Osteoblast (primary cell): ENCODE measurements at regions not wholly inside any gene's neighbourhood (a gene's known extent, or its start where the extent isn't known, plus 50 kb on each side); places are given as distances from the start of the nearest gene placed in this dataset.

Experiments
- DNase-seq: peaks from one replicate; pipeline ENCODE4 v3.0.0; 2011; ENCODE audit warnings: low spot score, mixed read lengths; ENCODE audit not compliant: insufficient read length; ENCODE audit errors: missing footprints
- H2AFZ ChIP-seq: 2 replicates; pipeline ENCODE4 v1.6.0; 2011; ENCODE audit warnings: mild to moderate bottlenecking, low read length
- H3K27ac ChIP-seq: 2 replicates; pipeline ENCODE4 v1.5.1; 2011; ENCODE audit warnings: mild to moderate bottlenecking, low read depth, low read length, moderate library complexity
- H3K27me3 ChIP-seq: 2 replicates; pipeline ENCODE4 v1.6.0; 2012; ENCODE audit warnings: mild to moderate bottlenecking, control low read depth, inconsistent platforms, low read length, moderate library complexity; ENCODE audit not compliant: insufficient read depth
- H3K36me3 ChIP-seq: 2 replicates; pipeline ENCODE4 v1.5.1; 2011; ENCODE audit warnings: mild to moderate bottlenecking, low read length, control low read depth, moderate library complexity; ENCODE audit not compliant: insufficient read depth
- H3K4me1 ChIP-seq: 2 replicates; pipeline ENCODE4 v1.5.1; 2011; ENCODE audit warnings: mild to moderate bottlenecking, low read length, control low read depth, moderate library complexity; ENCODE audit not compliant: insufficient read depth
- H3K4me2 ChIP-seq: 2 replicates; pipeline ENCODE4 v1.6.0; 2011; ENCODE audit warnings: mild to moderate bottlenecking, low read length; ENCODE audit not compliant: insufficient read depth
- H3K4me3 ChIP-seq: fragments of 200-600 bp; sonication (generic); 3 replicates; pipeline ENCODE4 v1.5.1; 2012; ENCODE audit warnings: mild to moderate bottlenecking, low read length, inconsistent platforms; ENCODE audit not compliant: insufficient read depth
- H3K79me2 ChIP-seq: 2 replicates; pipeline ENCODE4 v1.6.0; 2012; ENCODE audit warnings: mild to moderate bottlenecking, low read length, control low read depth, inconsistent platforms; ENCODE audit not compliant: insufficient read depth
- H3K9me3 ChIP-seq: 2 replicates; pipeline ENCODE4 v1.5.1; 2011; ENCODE audit warnings: low read depth, low read length, control low read depth
- H4K20me1 ChIP-seq: 2 replicates; pipeline ENCODE4 v1.6.0; 2012; ENCODE audit warnings: mild to moderate bottlenecking, low read length, control low read depth; ENCODE audit not compliant: insufficient read depth
- TF ChIP-seq, protein P1 (sequence below): IDR thresholded peaks from 2 replicates; pipeline ENCODE4 v1.5.1; 2011; ENCODE audit warnings: mild to moderate bottlenecking, low read depth, low read length, moderate library complexity; ENCODE audit errors: extremely low read depth

DNA sequence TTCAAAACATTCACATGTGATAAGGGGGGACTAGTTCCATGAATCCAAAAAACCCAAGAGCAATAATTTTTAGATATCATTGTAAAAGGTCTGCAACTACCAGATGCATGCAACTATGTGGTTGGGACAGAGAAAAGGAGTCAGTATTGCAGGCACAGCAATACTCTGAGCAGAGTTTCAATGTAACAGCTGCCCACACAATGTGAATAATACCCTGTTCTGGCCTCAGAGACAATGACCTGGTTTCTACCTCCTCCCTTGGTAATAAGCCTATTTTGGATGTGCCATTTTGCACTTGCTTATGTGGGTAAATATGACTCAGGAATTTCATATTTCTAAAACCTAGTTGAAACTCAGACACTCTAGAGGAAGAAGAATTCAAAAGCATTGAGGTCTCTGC is 194.8 kb upstream of the RASGEF1B start:
- no peak overlapping the region for H2AFZ ChIP-seq

DNA sequence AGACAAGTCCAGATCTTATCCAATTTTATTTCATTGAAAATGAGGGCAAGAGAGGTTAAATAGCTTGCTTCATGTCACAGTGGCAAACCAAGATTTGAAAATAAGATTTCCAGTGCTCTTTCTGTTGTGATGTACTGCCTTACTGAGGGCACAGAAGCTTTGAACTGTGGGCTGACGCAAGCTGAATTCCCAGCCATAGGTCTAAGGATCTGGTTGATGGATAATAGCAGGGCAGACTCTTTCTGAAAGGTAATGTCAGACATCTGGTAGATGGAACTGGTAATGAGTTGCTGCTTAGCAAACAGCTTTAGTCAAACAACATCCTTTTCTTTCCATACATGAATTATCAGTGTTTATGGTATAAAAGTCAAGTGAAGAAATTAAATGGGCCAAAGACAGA is 193.9 kb upstream of the RASGEF1B start:
- Histone ChIP-seq H3K4me3 (no peak overlapping the region), H2AFZ (no peak overlapping the region), H4K20me1 (no peaks in the 10 kb centered on the region), H3K4me1 (no peaks in the 10 kb centered on the region), H3K27ac (no peak overlapping the region), H3K79me2 (no peaks in the 10 kb centered on the region), H3K36me3 (no peaks in the 10 kb centered on the region), H3K9me3 (no peaks in the 10 kb centered on the region), H3K4me2 (no peak overlapping the region), H3K27me3 (no peaks in the 10 kb centered on the region)
- TF ChIP-seq, protein P1, sequence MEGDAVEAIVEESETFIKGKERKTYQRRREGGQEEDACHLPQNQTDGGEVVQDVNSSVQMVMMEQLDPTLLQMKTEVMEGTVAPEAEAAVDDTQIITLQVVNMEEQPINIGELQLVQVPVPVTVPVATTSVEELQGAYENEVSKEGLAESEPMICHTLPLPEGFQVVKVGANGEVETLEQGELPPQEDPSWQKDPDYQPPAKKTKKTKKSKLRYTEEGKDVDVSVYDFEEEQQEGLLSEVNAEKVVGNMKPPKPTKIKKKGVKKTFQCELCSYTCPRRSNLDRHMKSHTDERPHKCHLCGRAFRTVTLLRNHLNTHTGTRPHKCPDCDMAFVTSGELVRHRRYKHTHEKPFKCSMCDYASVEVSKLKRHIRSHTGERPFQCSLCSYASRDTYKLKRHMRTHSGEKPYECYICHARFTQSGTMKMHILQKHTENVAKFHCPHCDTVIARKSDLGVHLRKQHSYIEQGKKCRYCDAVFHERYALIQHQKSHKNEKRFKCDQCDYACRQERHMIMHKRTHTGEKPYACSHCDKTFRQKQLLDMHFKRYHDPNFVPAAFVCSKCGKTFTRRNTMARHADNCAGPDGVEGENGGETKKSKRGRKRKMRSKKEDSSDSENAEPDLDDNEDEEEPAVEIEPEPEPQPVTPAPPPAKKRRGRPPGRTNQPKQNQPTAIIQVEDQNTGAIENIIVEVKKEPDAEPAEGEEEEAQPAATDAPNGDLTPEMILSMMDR: no peak
- no peak for DNase-seq

More for the DNA sequence above, 194.8 kb upstream of the RASGEF1B start:
- H3K4me3 ChIP-seq: no peak overlapping the region
- H3K4me1 ChIP-seq: no peaks in the 10 kb centered on the region
- TF ChIP-seq, protein P1: no peak
- no peaks in the 10 kb centered on the region for H3K36me3 ChIP-seq
- DNase-seq: no peak
- no peaks in the 10 kb centered on the region for H3K27me3 ChIP-seq
- H3K79me2 ChIP-seq: no peaks in the 10 kb centered on the region
- no peak overlapping the region for H3K4me2 ChIP-seq
- no peaks in the 10 kb centered on the region for H3K9me3 ChIP-seq
- H4K20me1 ChIP-seq: no peaks in the 10 kb centered on the region
- H3K27ac ChIP-seq: no peak overlapping the region

DNA sequence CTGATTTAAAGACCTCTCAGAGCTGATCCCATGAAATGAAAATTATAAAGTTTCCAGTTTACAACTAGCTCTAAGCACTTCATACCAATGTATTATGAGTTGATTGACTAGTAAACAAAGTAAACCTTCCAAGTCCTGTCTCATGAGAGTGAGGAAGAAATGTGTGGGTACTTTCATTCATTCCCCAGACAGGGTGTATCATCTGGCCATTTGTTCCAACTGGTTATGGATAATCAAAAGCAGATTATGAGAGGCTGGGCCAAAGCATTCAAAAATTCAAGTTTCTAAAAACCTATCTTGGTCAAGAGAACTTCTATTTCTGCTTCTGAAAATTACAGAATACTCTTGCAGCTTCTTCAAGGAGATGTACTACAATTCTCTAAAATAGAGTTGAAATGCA is 193.3 kb upstream of the RASGEF1B start:
- no peaks in the 10 kb centered on the region for H3K9me3 ChIP-seq
- H3K36me3 ChIP-seq: no peaks in the 10 kb centered on the region
- H2AFZ ChIP-seq: no peak overlapping the region
- no peak overlapping the region for H3K4me2 ChIP-seq
- no peaks in the 10 kb centered on the region for H4K20me1 ChIP-seq
- no peaks in the 10 kb centered on the region for H3K27me3 ChIP-seq
- no peak overlapping the region for H3K27ac ChIP-seq
- no peak overlapping the region for H3K4me3 ChIP-seq
- TF ChIP-seq, protein P1: no peak
- H3K79me2 ChIP-seq: no peaks in the 10 kb centered on the region
- no peaks in the 10 kb centered on the region for H3K4me1 ChIP-seq
- DNase-seq: no peak

DNA sequence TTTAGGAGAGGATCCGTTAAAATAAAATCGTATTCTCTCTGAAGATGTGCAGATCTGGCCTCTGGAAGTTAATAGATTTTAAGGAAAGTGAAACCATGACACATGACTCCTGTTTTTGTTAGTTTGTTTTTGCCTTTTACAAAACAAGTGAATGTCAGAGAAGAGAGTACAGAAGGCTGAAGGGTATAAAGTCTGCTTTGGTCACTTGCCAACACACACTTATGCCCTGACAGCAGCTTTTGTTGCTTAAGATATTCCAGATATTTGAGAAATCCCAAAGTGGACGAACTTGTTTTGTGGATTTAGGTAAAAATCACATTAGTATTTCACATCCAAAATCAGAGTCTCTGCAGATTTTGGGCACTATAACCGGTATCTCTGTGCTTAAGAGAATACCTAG is 192.4 kb upstream of the RASGEF1B start:
- no peaks in the 10 kb centered on the region for H3K36me3 ChIP-seq
- no peak overlapping the region for H3K4me3 ChIP-seq
- H3K79me2 ChIP-seq: no peaks in the 10 kb centered on the region
- no peak for DNase-seq
- H3K27ac ChIP-seq: no peak overlapping the region
- H2AFZ ChIP-seq: no peak overlapping the region
- H3K4me1 ChIP-seq: no peaks in the 10 kb centered on the region
- TF ChIP-seq, protein P1: no peak
- H3K4me2 ChIP-seq: no peak overlapping the region
- no peaks in the 10 kb centered on the region for H3K27me3 ChIP-seq
- no peaks in the 10 kb centered on the region for H4K20me1 ChIP-seq
- no peaks in the 10 kb centered on the region for H3K9me3 ChIP-seq
